ENCODE measurements at regions not wholly inside any gene's neighbourhood (a gene's known extent, or its start where the extent isn't known, plus 50 kb on each side); places are given as distances from the start of the nearest gene placed in this dataset.

DNA sequence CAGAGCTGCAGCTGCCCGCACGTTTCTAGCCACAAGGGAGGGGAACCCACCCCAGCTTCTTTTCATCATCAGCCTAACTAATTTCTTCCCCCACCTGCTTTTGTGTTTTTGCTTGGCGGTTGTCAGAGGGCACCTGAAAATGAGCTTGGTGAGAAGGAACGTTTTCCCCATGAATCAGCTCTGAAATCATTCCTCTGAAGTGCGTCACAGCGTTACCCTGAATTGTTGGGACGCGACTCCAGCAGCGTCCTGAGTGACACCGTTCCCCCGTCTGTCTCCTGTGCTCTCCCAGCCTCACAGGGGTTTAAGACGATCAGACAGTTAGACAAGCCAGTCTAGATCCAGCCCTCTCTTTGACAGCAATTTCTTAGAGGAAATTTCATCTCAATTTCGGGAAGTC lies 722.9 kb upstream of the EEF2KMT start:
- Histone ChIP-seq H3K9me3 (ENCODE audit: control insufficient read depth, insufficient read depth, low read length) (peaks cover 60% of the 10 kb centered on the region), H3K27ac (ENCODE audit: low read depth, low read length) (no peak overlapping the region), H3K4me3 (ENCODE audit: low read depth, low read length) (no peak overlapping the region), H3K27me3 (ENCODE audit: control insufficient read depth, insufficient read depth, low read length) (no peaks in the 10 kb centered on the region)
- DNase-seq (ENCODE audit: low read depth, low spot score): no peak
- ChIA-PET POLR2A (no interaction called here), CTCF (no interaction called here)
- no peak for TF ChIP-seq CTCF (IDR thresholded peaks at IDR 0.05; ENCODE audit: low read depth, low read length)

DNA sequence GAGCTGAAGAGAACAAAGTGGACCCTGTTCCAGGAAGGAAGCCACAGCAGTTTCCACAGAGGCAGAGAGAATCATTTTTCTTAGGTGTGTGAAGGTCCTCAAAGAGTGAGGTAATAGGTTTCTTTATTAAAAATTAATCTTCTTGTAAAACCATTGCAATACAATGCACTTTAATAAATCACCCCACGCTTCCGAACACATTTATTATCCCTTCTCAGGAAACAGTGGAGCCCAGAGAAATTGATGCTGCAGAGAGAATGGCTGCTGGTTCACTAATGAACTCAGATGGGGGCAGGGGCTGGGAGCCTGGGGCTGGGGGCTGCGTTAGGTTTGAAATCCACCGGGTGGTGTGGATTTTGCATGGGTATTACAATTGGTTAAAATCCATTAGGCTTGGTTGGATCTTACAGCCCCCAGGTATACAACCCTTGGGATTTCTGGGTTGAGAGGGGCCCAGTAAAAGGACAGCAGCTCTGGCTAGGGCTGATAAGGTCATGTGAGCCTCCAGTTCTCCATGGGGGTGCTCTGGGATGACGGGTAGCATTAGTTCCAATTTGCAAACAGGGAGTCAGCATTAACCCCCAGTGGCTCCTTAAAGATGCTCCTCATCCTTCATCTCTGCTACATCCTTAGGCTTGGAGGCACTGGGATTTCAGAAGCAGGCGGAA lies 718.1 kb upstream of the EEF2KMT start:
- ChIA-PET CTCF (no interaction called here), POLR2A (no interaction called here)
- TF ChIP-seq CTCF (IDR thresholded peaks at IDR 0.05; ENCODE audit: low read depth, low read length): no peak

GRCh38 chr16:5801396-5801795 lies 703.8 kb upstream of the EEF2KMT start:
- no peak for TF ChIP-seq CTCF (IDR thresholded peaks at IDR 0.05; ENCODE audit: low read depth, low read length)
- no peaks in the 10 kb centered on the region for H3K27me3 ChIP-seq (ENCODE audit: control insufficient read depth, insufficient read depth, low read length)
- peaks cover 17% of the 10 kb centered on the region; the same call in 1 of the 2 replicates for H3K9me3 ChIP-seq (ENCODE audit: control insufficient read depth, insufficient read depth, low read length)
- H3K4me3 ChIP-seq (ENCODE audit: low read depth, low read length): no peak overlapping the region
- no peak overlapping the region for H3K27ac ChIP-seq (ENCODE audit: low read depth, low read length)
- no peak for DNase-seq (ENCODE audit: low read depth, low spot score)
- ChIA-PET CTCF (no interaction called here), POLR2A (no interaction called here)

More for the DNA sequence above, 718.1 kb upstream of the EEF2KMT start:
- H3K9me3 ChIP-seq (ENCODE audit: control insufficient read depth, insufficient read depth, low read length): peaks cover 52% of the 10 kb centered on the region
- H3K27ac ChIP-seq (ENCODE audit: low read depth, low read length): no peak overlapping the region
- DNase-seq (ENCODE audit: low read depth, low spot score): no peak
- no peaks in the 10 kb centered on the region for H3K27me3 ChIP-seq (ENCODE audit: control insufficient read depth, insufficient read depth, low read length)
- H3K4me3 ChIP-seq (ENCODE audit: low read depth, low read length): no peak overlapping the region

DNA sequence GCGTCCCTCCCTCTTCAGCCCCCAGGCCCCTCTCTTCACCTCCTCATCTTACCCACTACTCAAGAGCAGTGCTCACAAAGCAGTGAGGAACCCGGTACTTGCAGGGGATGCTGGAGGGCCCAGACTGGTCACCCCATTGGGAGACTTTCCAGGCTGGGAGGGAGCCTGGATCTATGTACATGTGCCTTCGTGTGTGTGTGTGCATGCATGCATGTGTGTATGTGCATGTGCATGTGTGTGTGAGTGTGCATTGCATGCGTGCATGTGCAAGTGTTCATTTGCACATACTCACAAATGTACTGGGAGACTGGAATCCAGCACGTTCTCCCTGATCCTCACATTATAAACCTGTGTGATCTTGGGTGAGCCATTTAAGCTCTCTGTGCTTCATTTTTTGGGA lies 696.0 kb upstream of the EEF2KMT start:
- no peak overlapping the region for H3K27ac ChIP-seq (ENCODE audit: low read depth, low read length)
- ChIA-PET POLR2A (no interaction called here), CTCF (no interaction called here)
- TF ChIP-seq CTCF (IDR thresholded peaks at IDR 0.05; ENCODE audit: low read depth, low read length): no peak
- no peaks in the 10 kb centered on the region for H3K27me3 ChIP-seq (ENCODE audit: control insufficient read depth, insufficient read depth, low read length)
- H3K4me3 ChIP-seq (ENCODE audit: low read depth, low read length): no peak overlapping the region
- DNase-seq (ENCODE audit: low read depth, low spot score): no peak
- peaks cover 39% of the 10 kb centered on the region for H3K9me3 ChIP-seq (ENCODE audit: control insufficient read depth, insufficient read depth, low read length)

DNA sequence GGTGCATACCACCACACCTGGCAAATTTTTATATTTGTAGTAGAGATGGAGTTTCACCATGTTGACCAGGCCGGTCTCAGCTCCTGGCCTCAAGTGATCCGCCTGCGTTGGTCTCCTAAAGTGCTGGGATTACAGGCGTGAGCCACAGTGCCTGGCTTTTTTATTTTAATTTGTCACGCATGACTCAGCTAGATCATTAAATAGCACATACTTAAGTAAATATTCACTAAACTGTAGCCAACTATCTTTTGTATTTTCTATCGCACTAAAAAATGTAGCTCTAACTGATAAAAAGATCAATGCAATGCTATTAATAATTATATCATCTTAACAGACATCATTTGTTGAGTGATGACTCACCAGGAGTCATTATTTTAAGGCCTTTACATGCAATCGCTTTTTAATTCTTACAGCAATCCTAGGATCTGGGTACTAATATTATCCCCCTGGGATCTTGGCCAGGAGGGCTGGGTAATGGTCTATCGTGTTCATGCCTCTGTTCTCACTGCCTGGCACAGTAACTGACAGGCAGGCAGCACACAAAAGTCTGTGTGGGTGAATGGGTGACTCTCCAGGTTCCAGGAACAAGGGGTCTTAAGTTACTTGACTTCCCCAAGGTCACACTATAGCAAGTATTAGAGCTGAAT lies 693.5 kb upstream of the EEF2KMT start:
- TF ChIP-seq CTCF (IDR thresholded peaks at IDR 0.05; ENCODE audit: low read depth, low read length): no peak
- ChIA-PET CTCF (no interaction called here), POLR2A (no interaction called here)
- no peak overlapping the region for H3K4me3 ChIP-seq (ENCODE audit: low read depth, low read length)
- no peak for DNase-seq (ENCODE audit: low read depth, low spot score)
- H3K27ac ChIP-seq (ENCODE audit: low read depth, low read length): no peak overlapping the region
- no peaks in the 10 kb centered on the region for H3K27me3 ChIP-seq (ENCODE audit: control insufficient read depth, insufficient read depth, low read length)
- peaks cover 52% of the 10 kb centered on the region for H3K9me3 ChIP-seq (ENCODE audit: control insufficient read depth, insufficient read depth, low read length)
